ENCODE measurements at regions not wholly inside any gene's neighbourhood (a gene's known extent, or its start where the extent isn't known, plus 50 kb on each side); places are given as distances from the start of the nearest gene placed in this dataset.

GRCh38 chr2:215883799-215884198 lies 129.6 kb downstream of the MREG start:
- H3K9me3 ChIP-seq: no peaks in the 10 kb centered on the region
- DNase-seq: no peak
- H3K27ac ChIP-seq: no peak overlapping the region
- no peaks in the 10 kb centered on the region for H3K27me3 ChIP-seq
- no peaks in the 10 kb centered on the region for H3K36me3 ChIP-seq
- TF ChIP-seq POLR2A (IDR thresholded peaks at IDR 0.05) (no peak), CTCF (IDR thresholded peaks at IDR 0.05) (no peak)
- no peaks in the 10 kb centered on the region for H3K4me1 ChIP-seq
- H3K4me3 ChIP-seq: no peak overlapping the region

GRCh38 chr2:215882689-215883088 lies 130.7 kb downstream of the MREG start:
- Histone ChIP-seq H3K9me3 (no peaks in the 10 kb centered on the region), H3K4me3 (no peak overlapping the region), H3K27me3 (no peaks in the 10 kb centered on the region), H3K27ac (no peak overlapping the region), H3K4me1 (no peaks in the 10 kb centered on the region), H3K36me3 (no peaks in the 10 kb centered on the region)
- TF ChIP-seq POLR2A (IDR thresholded peaks at IDR 0.05) (no peak), CTCF (IDR thresholded peaks at IDR 0.05) (no peak)
- no peak for DNase-seq

DNA sequence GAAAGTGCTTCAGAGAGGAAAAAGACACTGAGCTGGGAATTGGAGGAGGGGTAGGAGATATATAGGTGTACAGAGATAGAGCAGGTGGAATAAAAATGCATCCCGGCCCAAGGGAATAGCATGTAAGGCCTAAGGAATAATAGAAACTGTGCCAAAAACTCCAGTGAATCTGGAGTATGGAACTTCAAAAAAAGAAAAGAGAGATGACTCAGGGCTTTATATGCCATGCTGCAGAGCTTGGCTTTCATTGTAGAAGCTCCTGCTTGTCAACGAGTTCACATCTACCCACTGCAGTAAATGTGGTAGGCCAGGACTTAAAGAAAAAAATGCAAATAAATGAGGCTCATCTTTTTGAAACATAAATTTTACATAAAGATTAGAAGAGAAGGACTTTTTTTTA lies 131.8 kb downstream of the MREG start:
- Histone ChIP-seq H3K4me1 (no peaks in the 10 kb centered on the region), H3K36me3 (no peaks in the 10 kb centered on the region), H3K4me3 (no peak overlapping the region), H3K9me3 (no peaks in the 10 kb centered on the region), H3K27ac (no peak overlapping the region), H3K27me3 (no peaks in the 10 kb centered on the region)
- TF ChIP-seq CTCF (IDR thresholded peaks at IDR 0.05): no peak
- no peak for TF ChIP-seq POLR2A (IDR thresholded peaks at IDR 0.05)
- no peak for DNase-seq

- TF ChIP-seq POLR2A (IDR thresholded peaks at IDR 0.05) (no peak), CTCF (IDR thresholded peaks at IDR 0.05) (no peak)
- H3K27ac ChIP-seq: no peak overlapping the region
- no peak overlapping the region for H3K4me3 ChIP-seq
- no peaks in the 10 kb centered on the region for H3K4me1 ChIP-seq
- no peaks in the 10 kb centered on the region for H3K9me3 ChIP-seq
- no peaks in the 10 kb centered on the region for H3K36me3 ChIP-seq
- no peaks in the 10 kb centered on the region for H3K27me3 ChIP-seq
- DNase-seq: no peak
These were observed 132.4 kb downstream of the MREG start for GRCh38 chr2:215880970-215881369.

DNA sequence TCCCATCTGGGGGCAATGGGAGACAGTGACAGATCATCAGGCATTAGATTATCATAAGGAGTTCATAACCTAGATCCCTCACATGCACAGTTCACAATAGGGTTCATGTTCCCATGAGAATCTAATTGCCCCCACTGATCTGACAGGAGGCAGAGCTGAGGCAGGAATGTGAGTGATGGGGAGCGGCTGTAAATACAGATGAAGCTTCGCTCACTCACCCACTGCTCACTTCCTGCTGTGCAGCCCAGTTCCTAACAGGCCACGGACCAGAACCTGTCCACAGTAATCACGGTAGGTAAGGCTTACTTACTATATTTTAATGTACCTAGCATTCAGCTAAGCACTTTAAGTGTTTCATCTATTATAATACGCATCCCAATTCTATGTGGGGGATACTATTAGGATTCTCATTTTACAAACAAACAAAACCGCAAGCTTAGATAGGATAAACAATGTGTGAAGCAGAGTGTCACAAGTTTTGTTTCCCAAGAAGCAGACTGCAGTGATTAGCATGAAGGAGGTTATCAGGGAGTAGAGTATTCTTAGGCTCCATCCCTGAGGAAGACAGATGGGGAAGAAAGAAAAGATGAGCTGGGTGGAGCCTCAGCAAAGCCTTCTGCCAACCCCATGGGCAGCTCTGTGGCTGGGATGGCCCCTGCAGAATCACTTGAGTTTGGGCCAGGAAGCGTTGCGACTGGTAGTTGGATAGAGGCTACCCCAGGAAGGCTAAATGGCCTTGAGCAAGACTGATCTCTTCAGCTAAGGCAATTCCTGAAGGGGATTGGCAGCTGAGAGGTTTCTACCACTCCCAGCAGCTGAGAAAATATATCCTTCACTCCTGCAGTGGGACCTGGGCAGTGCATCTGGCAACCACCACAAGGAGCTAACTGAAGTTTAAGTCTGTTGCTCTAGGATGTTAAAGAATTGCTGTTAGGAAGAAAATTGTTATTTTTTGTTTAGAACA lies 133.1 kb downstream of the MREG start:
- Histone ChIP-seq H3K4me1 (no peaks in the 10 kb centered on the region), H3K4me3 (no peak overlapping the region), H3K27me3 (no peaks in the 10 kb centered on the region), H3K27ac (no peak overlapping the region), H3K9me3 (no peaks in the 10 kb centered on the region), H3K36me3 (no peaks in the 10 kb centered on the region)
- DNase-seq: no peak
- no peak for TF ChIP-seq POLR2A (IDR thresholded peaks at IDR 0.05)
- TF ChIP-seq CTCF (IDR thresholded peaks at IDR 0.05): no peak
